ENCODE measurements at regions not wholly inside any gene's neighbourhood (a gene's known extent, or its start where the extent isn't known, plus 50 kb on each side); places are given as distances from the start of the nearest gene placed in this dataset.

DNA sequence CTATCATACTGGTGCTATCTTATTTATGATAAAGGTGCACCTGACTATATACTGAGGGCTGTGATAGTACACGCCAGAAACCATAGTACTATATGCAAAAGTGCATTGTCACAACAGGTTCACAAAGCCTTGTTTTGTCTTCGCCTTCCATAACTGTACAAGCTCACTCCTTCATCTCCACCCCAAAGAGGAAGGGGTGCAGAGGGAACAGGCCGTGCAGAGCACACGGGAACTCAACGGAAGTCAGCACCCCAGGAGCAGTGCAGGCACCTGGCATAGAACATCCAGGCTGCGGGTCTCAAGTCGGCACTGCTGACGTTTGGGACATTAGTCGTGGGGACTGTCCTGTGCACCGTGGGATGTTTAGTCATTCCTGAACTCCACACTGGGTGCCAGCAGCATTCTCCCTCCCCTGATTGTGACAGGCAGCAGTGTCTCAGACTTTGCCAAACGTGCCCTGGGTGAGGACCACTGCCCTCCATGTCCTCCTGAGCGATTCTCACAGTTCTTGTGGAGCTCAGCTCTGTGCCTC is 99.7 kb downstream of the PXDC1 start:
- no peak overlapping the region for H2BK20ac ChIP-seq (ENCODE audit: low read depth, low read length)
- no peak overlapping the region for H3K18ac ChIP-seq (ENCODE audit: low read depth, low read length)
- no peak overlapping the region for H3K9ac ChIP-seq (ENCODE audit: low read depth, low read length)
- H2AFZ ChIP-seq (replicated peaks; ENCODE audit: low read length, poor library complexity) = no peak overlapping the region
- H3K4me3 ChIP-seq (ENCODE audit: insufficient read depth, low read depth, low read length) = no peak overlapping the region
- H3K4me1 ChIP-seq (ENCODE audit: control insufficient read depth, insufficient read depth, low read length) = no peaks in the 10 kb centered on the region
- H3K14ac ChIP-seq (replicated peaks; ENCODE audit: low read depth, low read length) = no peak overlapping the region
- no peaks in the 10 kb centered on the region for H3K36me3 ChIP-seq (ENCODE audit: control insufficient read depth, insufficient read depth, low read length)
- 60% methylated on average over 8 of the region's 12 CpGs; no CpG with 5 or more reads in 1 of the 2 experiments for whole genome bisulfite sequencing, 2 experiments (ENCODE audit: extremely low coverage in 2 of 2, insufficient read length in 1 of 2)
- in situ Hi-C loops (cut with MboI; ENCODE audit: low sequenced_read_pairs) (no loop called here), dilution Hi-C loops (cut with HindIII; ENCODE audit: low sequenced_read_pairs, unreplicated experiment) (no loop called here), intact Hi-C loops (cut with micrococcal nuclease) (no loop called here)
- ChIA-PET CTCF (no interaction called here), POLR2A (ENCODE audit: unreplicated experiment) (no interaction called here)
- no peak for ATAC-seq (ENCODE audit: low read depth)
- no peaks in the 10 kb centered on the region for H3K79me1 ChIP-seq (ENCODE audit: low read depth in 1 of 2, low read length in 2 of 2)
- no peak overlapping the region for H3K56ac ChIP-seq (ENCODE audit: extremely low read depth, insufficient read depth, low read length)
- H3K9me3 ChIP-seq (ENCODE audit: control insufficient read depth, insufficient read depth, low read length) = 0 out of 2 replicates have a peak, but pooled peaks cover 2% of the 10 kb centered on the region
- no TSS peak for BruUV-seq (replicated peaks)
- no peak overlapping the region for H2BK5ac ChIP-seq (ENCODE audit: low read depth, low read length, poor library complexity, severe bottlenecking)
- no peak overlapping the region for H4K91ac ChIP-seq (ENCODE audit: insufficient read depth, low read depth, low read length)
- no peak overlapping the region for H2BK120ac ChIP-seq (ENCODE audit: low read depth, low read length)
- no peaks in the 10 kb centered on the region for H3K9me1 ChIP-seq (ENCODE audit: insufficient read depth, low read length)
- no peak overlapping the region for H4K5ac ChIP-seq (ENCODE audit: low read depth, low read length)
- no peak overlapping the region for H3K27ac ChIP-seq (ENCODE audit: insufficient read depth, low read length)
- no peak overlapping the region for H3K4me2 ChIP-seq (ENCODE audit: low read depth, low read length)
- no peak overlapping the region for H2AK5ac ChIP-seq (ENCODE audit: low read depth, low read length)
- peaks cover 41% of the 10 kb centered on the region for H3K27me3 ChIP-seq (ENCODE audit: control insufficient read depth, insufficient read depth, low read length)
- no peak overlapping the region for H2AK9ac ChIP-seq (replicated peaks; ENCODE audit: low read depth, low read length, poor library complexity)
- no peak overlapping the region for H2BK15ac ChIP-seq (ENCODE audit: low read depth, low read length)
- H4K8ac ChIP-seq (ENCODE audit: low read depth in 2 of 2, low read length in 2 of 2) = no peak overlapping the region
- TF ChIP-seq RAD21 (IDR thresholded peaks at IDR 0.05; ENCODE audit: low read length) (no peak), MAFK (IDR thresholded peaks at IDR 0.05; ENCODE audit: low read depth, low read length) (no peak), FOS (IDR thresholded peaks at IDR 0.05; ENCODE audit: low read depth, low read length) (no peak), NFE2L2 (IDR thresholded peaks at IDR 0.05; ENCODE audit: low read depth, low read length) (no peak), MXI1 (IDR thresholded peaks at IDR 0.05; ENCODE audit: borderline replicate concordance, low read depth, low read length) (no peak), SMC3 (IDR thresholded peaks at IDR 0.05; ENCODE audit: low read depth, low read length) (no peak), CHD1 (IDR thresholded peaks at IDR 0.05; ENCODE audit: low read depth, low read length) (no peak), BHLHE40 (IDR thresholded peaks at IDR 0.05; ENCODE audit: low read depth, low read length) (no peak), RFX5 (IDR thresholded peaks at IDR 0.05; ENCODE audit: low read depth, low read length) (no peak), MAZ (IDR thresholded peaks at IDR 0.05; ENCODE audit: borderline replicate concordance, low read depth, low read length) (no peak), CEBPB (IDR thresholded peaks at IDR 0.05; ENCODE audit: low read depth, low read length) (no peak)
- TF ChIP-seq, protein P1, sequence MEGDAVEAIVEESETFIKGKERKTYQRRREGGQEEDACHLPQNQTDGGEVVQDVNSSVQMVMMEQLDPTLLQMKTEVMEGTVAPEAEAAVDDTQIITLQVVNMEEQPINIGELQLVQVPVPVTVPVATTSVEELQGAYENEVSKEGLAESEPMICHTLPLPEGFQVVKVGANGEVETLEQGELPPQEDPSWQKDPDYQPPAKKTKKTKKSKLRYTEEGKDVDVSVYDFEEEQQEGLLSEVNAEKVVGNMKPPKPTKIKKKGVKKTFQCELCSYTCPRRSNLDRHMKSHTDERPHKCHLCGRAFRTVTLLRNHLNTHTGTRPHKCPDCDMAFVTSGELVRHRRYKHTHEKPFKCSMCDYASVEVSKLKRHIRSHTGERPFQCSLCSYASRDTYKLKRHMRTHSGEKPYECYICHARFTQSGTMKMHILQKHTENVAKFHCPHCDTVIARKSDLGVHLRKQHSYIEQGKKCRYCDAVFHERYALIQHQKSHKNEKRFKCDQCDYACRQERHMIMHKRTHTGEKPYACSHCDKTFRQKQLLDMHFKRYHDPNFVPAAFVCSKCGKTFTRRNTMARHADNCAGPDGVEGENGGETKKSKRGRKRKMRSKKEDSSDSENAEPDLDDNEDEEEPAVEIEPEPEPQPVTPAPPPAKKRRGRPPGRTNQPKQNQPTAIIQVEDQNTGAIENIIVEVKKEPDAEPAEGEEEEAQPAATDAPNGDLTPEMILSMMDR (conservative IDR thresholded peaks at IDR 0.05; ENCODE audit: low read depth, low read length) = no peak
- TF ChIP-seq, protein P2, sequence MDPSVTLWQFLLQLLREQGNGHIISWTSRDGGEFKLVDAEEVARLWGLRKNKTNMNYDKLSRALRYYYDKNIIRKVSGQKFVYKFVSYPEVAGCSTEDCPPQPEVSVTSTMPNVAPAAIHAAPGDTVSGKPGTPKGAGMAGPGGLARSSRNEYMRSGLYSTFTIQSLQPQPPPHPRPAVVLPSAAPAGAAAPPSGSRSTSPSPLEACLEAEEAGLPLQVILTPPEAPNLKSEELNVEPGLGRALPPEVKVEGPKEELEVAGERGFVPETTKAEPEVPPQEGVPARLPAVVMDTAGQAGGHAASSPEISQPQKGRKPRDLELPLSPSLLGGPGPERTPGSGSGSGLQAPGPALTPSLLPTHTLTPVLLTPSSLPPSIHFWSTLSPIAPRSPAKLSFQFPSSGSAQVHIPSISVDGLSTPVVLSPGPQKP (IDR thresholded peaks at IDR 0.05; ENCODE audit: borderline replicate concordance, low read depth, low read length) = no peak
- no peak overlapping the region for H3K4ac ChIP-seq (ENCODE audit: low read depth, low read length)
- H3K23ac ChIP-seq (ENCODE audit: low read depth, low read length) = no peak overlapping the region
- H4K20me1 ChIP-seq (ENCODE audit: insufficient read depth, low read length) = no peaks in the 10 kb centered on the region
- no peak for DNase-seq
